Upper lobe of left lung (tissue), 4 donors: ENCODE measurements at regions not wholly inside any gene's neighbourhood (a gene's known extent, or its start where the extent isn't known, plus 50 kb on each side); places are given as distances from the start of the nearest gene placed in this dataset.

Experiments
- POLR2A ChIP-seq, 4 donors: fragments of 450-650 bp; IDR thresholded peaks; one replicate each; pipeline ENCODE4 v1.5.1; 2016 to 2017; ENCODE audit warnings: antibody characterized with exemption in 4 of 4, mild to moderate bottlenecking in 2 of 4
- POLR2AphosphoS5 ChIP-seq, 2 donors: sonication (generic); formaldehyde crosslinking; IDR thresholded peaks; one replicate each; pipeline ENCODE4 v1.5.1; 2017; ENCODE audit warnings: antibody characterized with exemption in 2 of 2
- TF ChIP-seq, protein P1 (sequence below), 6 experiments: fragments of 450-650 bp in 4 of 6; fragments of 200-600 bp in 2 of 6; sonication (generic) in 2 of 6; IDR thresholded peaks; one replicate each; pipeline ENCODE4 v1.5.1; 2016 to 2019; ENCODE audit warnings: antibody characterized with exemption in 6 of 6

DNA sequence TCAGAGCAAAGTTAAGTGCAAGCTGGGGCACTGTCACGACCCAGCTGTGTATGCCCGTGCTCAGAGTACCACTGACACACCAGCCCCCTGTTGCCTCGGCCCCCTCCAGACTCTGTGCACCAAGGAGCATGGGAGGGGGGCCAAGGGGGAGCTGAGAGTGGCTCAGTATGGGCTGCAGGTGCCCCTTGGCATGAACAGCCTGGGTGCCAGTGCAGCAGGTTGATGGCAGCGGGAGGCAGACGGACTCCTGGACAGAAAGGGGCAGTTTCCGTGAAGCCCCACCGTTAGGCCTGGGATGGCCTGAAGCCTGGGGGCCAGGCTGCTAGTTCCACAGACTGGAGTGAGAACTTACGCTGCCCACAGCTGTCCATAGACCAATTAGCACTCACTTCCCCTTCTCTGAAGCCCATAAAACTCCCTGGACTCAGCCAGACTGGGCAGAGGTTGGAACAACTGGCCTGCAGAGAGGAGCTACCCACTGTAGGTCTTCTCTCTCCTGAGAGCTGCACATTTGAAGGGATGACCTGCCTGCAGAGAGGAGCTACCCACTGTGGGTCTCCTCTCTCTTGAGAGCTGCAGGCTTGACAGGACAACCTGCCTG lies 182.8 kb downstream of the DEPDC1B start:
- TF ChIP-seq POLR2AphosphoS5 (IDR thresholded peaks at IDR 0.05) (no peak), POLR2A (IDR thresholded peaks at IDR 0.05) (no peak)
- TF ChIP-seq, protein P1, sequence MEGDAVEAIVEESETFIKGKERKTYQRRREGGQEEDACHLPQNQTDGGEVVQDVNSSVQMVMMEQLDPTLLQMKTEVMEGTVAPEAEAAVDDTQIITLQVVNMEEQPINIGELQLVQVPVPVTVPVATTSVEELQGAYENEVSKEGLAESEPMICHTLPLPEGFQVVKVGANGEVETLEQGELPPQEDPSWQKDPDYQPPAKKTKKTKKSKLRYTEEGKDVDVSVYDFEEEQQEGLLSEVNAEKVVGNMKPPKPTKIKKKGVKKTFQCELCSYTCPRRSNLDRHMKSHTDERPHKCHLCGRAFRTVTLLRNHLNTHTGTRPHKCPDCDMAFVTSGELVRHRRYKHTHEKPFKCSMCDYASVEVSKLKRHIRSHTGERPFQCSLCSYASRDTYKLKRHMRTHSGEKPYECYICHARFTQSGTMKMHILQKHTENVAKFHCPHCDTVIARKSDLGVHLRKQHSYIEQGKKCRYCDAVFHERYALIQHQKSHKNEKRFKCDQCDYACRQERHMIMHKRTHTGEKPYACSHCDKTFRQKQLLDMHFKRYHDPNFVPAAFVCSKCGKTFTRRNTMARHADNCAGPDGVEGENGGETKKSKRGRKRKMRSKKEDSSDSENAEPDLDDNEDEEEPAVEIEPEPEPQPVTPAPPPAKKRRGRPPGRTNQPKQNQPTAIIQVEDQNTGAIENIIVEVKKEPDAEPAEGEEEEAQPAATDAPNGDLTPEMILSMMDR (IDR thresholded peaks at IDR 0.05): no peak
